Epidermal melanocyte (primary cell): ENCODE measurements at regions not wholly inside any gene's neighbourhood (a gene's known extent, or its start where the extent isn't known, plus 50 kb on each side); places are given as distances from the start of the nearest gene placed in this dataset.
A peak's percentile ranks its signal among the peaks of the same experiment; 100 is the strongest.

Experiments
- DNase-seq: peaks from one replicate; pipeline ENCODE4 v3.0.0; 2011; ENCODE audit warnings: low spot score; ENCODE audit not compliant: insufficient read length

DNA sequence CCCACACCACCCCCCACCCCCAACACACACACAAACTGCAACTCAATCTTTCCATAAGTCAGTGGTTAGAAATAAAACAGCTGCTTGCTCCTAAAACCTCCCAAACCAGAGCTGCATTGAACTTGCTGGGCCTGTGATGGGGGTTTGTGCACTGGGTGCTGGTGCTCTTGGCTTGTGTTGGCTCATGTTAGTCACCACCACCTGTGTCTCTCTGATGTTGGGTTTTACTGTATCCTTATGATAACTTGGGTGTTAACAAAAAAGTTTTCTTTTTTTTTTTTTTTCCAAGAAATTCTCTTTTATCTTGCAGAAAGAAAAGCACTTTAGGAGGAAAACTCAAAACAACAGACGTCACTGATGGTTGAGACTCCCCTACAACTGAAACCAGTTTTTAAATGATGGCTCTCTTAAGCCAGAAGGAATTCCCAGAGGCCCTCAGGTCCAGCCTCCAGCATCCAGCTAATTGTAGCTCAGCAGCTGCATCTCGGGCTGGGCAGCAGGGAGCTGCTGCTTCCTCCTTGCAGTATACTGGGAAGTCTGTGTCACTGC, 79.9 kb upstream of the DRD2 start:
- no peak for DNase-seq

- no peak for DNase-seq
Measured at GRCh38 chr11:113554526-113554925, 79.3 kb upstream of the DRD2 start.

GRCh38 chr11:113553915-113554314, 78.7 kb upstream of the DRD2 start:
- DNase-seq: no peak

DNA sequence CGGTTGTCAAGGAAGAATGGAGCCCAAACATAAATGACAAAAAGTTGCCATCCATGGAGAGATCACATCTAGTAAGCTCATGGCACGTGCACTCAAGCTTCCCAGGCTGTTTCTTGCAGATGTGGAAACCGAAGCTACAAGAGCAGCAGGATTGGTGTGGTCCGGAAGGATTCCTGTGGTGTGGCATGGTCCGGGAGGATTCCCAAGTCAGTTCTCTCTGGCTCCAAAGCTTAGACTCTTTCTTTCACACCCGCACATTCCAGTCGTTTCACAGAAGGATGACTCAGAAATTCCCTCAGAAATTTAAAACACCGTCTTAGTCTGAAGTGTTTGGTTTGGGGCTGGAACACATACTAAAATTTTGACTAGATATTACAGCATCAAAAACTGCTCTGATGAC, 78.0 kb upstream of the DRD2 start:
- DNase-seq: peak; percentile 40

- no peak for DNase-seq
Measured at GRCh38 chr11:113552271-113552670, 77.1 kb upstream of the DRD2 start.

DNA sequence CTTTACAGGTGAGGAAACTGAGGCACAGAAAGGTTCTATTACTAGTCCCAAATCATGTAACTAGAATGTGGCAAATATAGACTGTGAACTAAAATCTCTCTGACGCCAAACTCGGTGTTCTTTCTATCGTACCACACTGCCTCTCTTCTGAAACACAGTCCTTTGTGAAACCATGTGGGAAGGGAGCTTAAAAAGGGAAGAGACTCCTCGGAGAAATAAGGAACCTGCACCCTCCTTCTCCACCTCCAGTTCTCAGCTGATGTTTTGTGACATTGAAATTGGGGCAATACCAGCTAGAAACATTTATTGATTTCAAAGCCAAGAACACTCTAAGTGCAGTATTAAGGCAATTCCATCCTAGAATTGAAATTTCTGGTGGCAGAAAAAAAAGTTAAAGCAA, 76.4 kb upstream of the DRD2 start:
- no peak for DNase-seq

DNA sequence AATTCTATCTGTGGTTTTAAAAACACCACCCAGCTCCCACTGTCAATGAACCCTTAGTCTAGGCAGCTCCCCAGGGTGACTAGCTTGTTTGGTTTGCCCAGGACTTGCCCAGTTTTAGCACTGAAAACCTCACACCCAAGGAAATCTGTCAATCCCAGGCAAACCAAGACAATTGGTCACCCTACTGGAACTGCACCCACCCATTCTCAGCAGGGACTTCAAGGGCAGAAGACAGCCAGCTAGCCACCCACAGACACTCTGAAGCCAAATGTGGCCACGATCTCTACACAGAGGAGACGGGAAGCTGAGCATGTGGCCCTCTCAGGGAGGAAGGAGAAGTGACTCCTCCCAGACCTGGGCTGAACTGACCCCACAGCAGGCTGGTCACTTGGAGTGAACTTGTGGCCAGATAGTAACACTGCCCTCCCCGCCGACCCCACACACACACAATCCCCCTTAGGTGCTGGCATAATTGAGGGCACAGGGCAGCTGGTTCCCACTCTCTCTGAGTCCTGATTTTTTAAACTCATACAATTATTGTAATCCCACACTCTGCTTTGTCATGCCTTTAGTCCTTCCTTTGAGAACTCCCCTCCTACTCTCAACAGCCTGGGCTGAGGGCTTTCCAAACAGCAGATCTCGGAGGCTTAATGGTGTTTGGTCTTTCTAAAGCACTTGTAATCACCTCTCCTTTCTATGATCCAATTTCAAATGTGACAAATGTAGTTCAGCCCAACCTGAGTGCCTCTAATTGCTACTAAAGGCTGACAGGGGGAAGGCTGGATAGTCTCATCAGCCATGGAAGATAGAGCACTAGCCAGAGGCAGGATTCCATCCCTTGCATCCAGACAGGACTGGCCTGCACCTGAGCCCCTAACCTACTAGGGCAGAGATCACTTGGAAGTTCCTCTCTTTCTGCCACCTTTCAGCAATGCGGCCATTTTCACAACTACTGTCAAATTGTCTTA, 74.7 kb upstream of the DRD2 start:
- DNase-seq: no peak

DNA sequence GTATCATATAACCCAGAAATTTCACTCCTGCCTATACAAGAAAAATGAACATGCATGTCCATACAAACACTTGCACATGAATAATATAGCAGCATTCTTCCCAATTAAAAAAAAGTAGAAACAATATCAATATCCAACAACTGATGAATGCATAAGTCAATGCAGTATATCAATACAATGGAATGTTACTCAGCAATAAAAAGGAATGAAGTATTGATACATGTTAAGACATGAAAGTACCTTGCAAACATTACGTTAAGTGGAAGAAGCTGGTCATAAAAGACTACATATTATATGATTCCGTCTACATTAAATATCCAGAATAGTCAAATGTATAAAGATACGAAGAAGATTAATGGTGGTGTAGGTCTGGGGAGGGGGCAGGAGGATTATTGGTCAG, 73.9 kb upstream of the DRD2 start:
- DNase-seq: no peak

DNA sequence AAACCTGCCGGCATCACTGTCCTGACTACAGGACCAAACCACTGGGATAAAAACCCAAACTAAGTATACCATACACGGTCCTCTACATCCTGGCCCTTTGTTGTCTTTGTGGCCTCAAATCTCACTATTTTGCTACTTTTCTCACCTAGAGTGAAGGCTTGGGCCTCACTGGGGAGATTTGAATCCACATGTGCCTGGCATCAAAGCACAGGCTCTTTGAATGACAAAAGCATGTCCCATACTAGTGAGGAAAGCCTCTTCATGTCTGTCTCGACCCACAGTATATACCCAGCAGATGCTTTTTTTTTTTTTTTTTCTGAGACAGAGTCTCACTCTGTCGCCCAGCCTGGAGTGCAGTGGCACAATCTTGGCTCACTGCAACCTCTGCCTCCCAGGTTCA, 72.5 kb upstream of the DRD2 start:
- DNase-seq: no peak

DNA sequence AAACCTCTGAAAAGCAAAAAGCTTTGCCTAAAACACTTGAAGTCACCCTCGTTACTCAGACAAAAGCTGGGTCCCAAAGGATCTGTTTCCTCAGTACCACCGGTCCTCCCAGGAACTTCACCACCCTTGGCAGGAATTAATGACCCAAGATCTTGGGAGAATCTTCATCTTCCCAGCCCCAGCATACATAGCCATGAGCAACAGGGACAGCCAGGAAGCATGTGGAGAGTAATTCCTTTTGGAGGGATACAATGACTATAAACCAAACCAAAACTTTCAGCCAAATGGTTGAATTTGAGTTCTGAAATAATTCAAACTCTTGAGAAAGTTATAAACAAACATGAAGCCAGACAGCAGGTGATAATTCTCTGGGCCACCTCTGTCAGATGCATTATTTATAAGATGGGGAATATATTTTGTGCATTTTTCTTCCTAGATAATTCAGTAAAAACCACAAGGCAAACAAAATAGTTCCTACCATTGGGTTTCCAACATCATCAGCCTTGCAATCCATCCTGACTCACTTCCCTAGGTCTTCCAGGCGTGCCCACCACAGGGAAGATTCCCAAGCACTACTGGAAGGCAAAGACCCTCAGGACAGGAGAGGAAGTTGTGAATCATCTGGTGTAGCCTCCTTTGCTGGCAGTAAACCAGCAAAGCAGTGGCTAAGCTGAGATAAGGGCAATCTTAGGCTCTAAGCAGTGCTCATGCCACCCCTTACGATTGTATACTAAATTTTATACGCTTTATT, 71.7 kb upstream of the DRD2 start:
- DNase-seq: no peak

DNA sequence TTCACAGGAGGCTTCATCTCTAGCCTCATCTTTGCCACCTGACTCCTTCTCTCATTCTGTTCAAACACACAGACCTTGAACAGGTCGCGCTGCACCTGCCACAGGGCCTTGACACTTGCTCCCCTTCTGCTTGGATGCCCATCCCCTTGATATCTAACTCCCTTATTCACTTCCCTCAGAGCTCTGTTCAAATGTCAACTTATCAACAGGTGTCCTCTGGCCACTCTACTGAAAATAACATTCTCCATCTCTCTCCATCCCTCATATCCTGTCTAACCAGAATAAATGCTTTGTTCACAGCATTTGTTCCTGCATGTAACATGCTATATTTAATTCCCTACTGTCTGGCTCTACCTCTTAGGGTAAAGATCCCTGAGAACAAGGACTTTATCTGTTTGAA, 67.2 kb upstream of the DRD2 start:
- no peak for DNase-seq

DNA sequence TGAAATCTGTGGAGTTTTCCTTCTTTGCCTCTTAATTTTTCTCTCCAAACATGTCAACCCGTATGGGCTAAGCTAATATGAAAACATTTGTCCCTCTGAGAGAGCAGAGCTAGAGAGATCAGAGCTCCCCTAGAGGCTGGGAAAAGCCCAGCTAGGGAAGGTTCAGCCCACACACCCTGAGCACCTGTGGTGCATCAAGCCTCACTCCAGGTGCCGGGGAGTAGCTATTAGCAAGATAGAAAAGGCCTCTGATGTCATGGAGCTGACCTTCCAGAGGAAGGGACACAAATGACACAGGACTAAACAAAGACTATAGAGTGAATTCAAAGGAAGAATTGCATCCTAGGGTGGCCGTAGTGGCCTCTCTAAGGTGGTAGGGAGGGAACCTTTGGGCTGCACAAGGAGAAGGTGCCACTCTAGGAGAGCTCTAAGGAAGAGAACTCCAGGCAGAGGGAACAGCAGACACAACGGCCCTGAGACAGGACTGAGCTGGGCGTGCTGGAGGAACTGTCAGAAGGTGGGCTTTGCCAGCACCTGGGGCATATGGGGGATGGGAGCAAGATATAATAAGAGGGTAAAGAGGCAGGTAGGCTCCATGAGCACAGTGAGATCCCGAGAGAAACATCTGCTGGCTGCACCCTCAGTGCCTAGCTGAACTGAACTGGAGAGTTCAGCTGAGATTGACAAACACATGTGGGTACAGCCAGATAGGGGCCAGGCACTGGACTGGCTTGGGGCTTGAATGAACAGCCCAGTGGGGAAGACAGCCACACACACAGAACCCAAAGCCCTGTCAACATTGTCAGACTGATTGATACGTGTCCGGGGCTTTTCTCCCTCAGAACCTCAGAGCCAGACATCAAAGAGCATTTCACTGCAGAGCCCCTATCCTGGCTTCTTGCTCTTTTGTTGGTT, 65.5 kb upstream of the DRD2 start:
- no peak for DNase-seq

- DNase-seq: no peak
Measured at GRCh38 chr11:113538451-113539412, 63.5 kb upstream of the DRD2 start.

DNA sequence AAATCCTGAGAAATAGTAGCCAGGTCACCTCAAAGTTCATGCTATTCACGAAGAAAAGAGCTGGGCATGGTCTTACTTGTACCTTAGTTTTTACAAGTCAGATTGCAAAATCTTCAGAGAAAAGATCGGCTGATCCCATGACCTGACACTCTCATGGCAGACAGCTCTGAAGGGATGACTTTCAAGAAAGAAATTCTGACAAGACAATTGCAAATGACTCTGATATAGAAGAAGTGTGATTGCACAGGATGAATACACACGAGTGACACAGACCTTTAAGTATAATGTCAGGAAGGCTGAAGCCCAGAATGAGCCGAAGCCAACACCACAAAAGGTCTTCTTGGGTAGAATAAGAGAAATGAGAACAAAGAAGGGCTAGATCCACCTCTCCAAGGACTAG, 59.4 kb upstream of the DRD2 start:
- no peak for DNase-seq

GRCh38 chr11:113533425-113533698, 58.2 kb upstream of the DRD2 start:
- no peak for DNase-seq

GRCh38 chr11:113532697-113533424, 57.7 kb upstream of the DRD2 start:
- peak; percentile 63 for DNase-seq

DNA sequence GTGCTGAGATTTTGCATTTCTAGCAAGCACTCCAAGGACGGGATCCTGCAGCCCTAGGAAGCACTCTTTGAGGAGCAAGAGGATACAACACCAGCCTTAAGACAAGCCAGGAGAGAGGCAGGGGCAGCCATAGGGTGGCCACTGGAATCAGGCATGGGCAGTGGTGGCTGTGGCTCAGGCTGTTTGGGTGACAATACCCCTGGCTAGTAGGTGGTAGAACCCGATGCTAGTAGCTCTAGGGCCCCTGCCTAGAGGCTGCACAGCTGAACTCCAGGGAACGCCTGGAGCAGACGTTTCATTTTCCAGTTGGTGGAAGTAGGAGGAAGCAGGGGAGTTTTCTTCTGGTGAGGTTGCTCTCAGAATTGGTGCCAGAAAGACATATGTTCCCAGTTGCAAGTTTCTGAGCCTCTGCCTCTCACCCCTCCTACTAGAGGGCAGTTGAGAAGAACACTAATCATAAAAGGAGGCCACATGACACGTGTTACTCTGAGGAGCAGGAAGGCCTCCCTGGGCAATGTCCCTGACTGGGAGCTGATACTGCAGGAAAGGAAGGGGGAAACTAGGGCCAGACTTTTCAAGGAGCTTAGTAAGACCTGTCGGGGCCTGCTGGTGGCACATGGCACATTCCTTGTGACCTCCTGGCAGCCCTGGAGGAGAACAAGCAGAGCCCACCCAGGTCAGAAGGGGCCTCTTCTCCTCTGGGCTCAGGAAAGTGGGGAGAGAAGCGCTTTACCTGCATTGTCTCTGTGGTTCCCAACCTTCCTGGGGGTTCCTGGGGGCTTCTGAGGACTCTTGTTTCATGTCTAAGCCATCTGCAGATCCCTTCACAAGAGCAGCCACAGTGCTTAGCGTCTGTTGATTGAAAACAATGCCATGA, 56.6 kb upstream of the DRD2 start:
- DNase-seq: no peak

- DNase-seq: no peak
Measured at GRCh38 chr11:113531083-113531482, 55.9 kb upstream of the DRD2 start.

- DNase-seq: no peak
Measured at GRCh38 chr11:113529606-113530005, 54.4 kb upstream of the DRD2 start.
